Keratinocyte (primary cell): ENCODE measurements at regions not wholly inside any gene's neighbourhood (a gene's known extent, or its start where the extent isn't known, plus 50 kb on each side); places are given as distances from the start of the nearest gene placed in this dataset.

Source experiments
- DNase-seq: peaks from one replicate; pipeline ENCODE4 v3.0.0-alpha.2; 2011; ENCODE audit warnings: low read depth, missing footprints, low spot score
- FAIRE-seq: peaks from 2 replicates; lab custom pipeline; 2011; peaks lifted over from hg19 to GRCh38; lab: Jason Lieb, UNC
- H2AFZ ChIP-seq: 2 replicates; pipeline ENCODE4 v1.6.0; 2012; ENCODE audit warnings: low read length, control low read depth, inconsistent platforms; ENCODE audit not compliant: control insufficient read depth
- H3K27ac ChIP-seq: 2 replicates; pipeline ENCODE4 v1.5.1; 2011; ENCODE audit warnings: low read length; ENCODE audit not compliant: control insufficient read depth, insufficient read depth
- H3K27me3 ChIP-seq: 3 replicates; pipeline ENCODE4 v1.6.0; 2011; ENCODE audit warnings: low read length; ENCODE audit not compliant: control insufficient read depth, insufficient read depth; ENCODE audit errors: extremely low read depth
- H3K36me3 ChIP-seq, 2 experiments: 2 replicates in 1 of 2; 3 replicates in 1 of 2; pipeline ENCODE4 v1.5.1; 2011; ENCODE audit warnings: low read length in 2 of 2, mild to moderate bottlenecking in 1 of 2; ENCODE audit not compliant: control insufficient read depth in 2 of 2, insufficient read depth in 2 of 2; ENCODE audit errors: extremely low read depth in 1 of 2
- H3K4me1 ChIP-seq: 3 replicates; pipeline ENCODE4 v1.5.1; 2011; ENCODE audit warnings: low read length; ENCODE audit not compliant: control insufficient read depth, insufficient read depth; ENCODE audit errors: extremely low read depth
- H3K4me2 ChIP-seq: 3 replicates; pipeline ENCODE4 v1.6.0; 2011; ENCODE audit warnings: low read depth, low read length; ENCODE audit not compliant: control insufficient read depth, insufficient read depth; ENCODE audit errors: extremely low read depth
- H3K4me3 ChIP-seq, 3 experiments: fragments of 200-600 bp in 1 of 3; sonication (generic) in 1 of 3; 2 replicates in 2 of 3; 3 replicates in 1 of 3; pipeline ENCODE4 v1.5.1; 2011 to 2016; ENCODE audit warnings: low read length in 3 of 3, mild to moderate bottlenecking in 3 of 3, control low read depth in 2 of 3, inconsistent platforms in 1 of 3, low read depth in 1 of 3, mixed read lengths in 1 of 3, mixed run types in 1 of 3, moderate library complexity in 1 of 3; ENCODE audit not compliant: control insufficient read depth in 2 of 3, insufficient read depth in 2 of 3; ENCODE audit errors: extremely low read depth in 1 of 3
- H3K79me2 ChIP-seq: 2 replicates; pipeline ENCODE4 v1.6.0; 2012; ENCODE audit warnings: low read length; ENCODE audit not compliant: control insufficient read depth, insufficient read depth
- H3K9ac ChIP-seq: 3 replicates; pipeline ENCODE4 v1.6.0; 2011; ENCODE audit warnings: low read length; ENCODE audit not compliant: control insufficient read depth, insufficient read depth; ENCODE audit errors: extremely low read depth
- H3K9me1 ChIP-seq: 3 replicates; pipeline ENCODE4 v1.6.0; 2011; ENCODE audit warnings: low read length; ENCODE audit not compliant: control insufficient read depth, insufficient read depth; ENCODE audit errors: extremely low read depth
- H3K9me3 ChIP-seq: 2 replicates; pipeline ENCODE4 v1.5.1; 2012; ENCODE audit warnings: low read depth, low read length; ENCODE audit not compliant: control insufficient read depth
- H4K20me1 ChIP-seq: 3 replicates; pipeline ENCODE4 v1.6.0; 2011; ENCODE audit warnings: low read length; ENCODE audit not compliant: control insufficient read depth, insufficient read depth; ENCODE audit errors: extremely low read depth
- CTCF ChIP-seq, 3 experiments: IDR thresholded peaks in 1 of 3; conservative IDR thresholded peaks in 1 of 3; optimal IDR thresholded peaks in 1 of 3; 2 replicates in 2 of 3; 3 replicates in 1 of 3; pipeline versions ENCODE3 to v1.5.1; 2011; ENCODE audit warnings: low read length in 3 of 3, mild to moderate bottlenecking in 3 of 3, moderate library complexity in 2 of 3, control low read depth in 1 of 3, inconsistent platforms in 1 of 3; ENCODE audit not compliant: insufficient read depth in 2 of 3; ENCODE audit errors: extremely low read depth in 1 of 3
- EZH2 ChIP-seq: IDR thresholded peaks from one replicate; pipeline ENCODE4 v1.6.1; 2012; ENCODE audit warnings: inconsistent platforms, mild to moderate bottlenecking, low read length, moderate library complexity
- dilution Hi-C: fragments of 300-500 bp; cut with MboI; formaldehyde crosslinking; loops from one replicate; pipeline ENCODE4 v1.7.0; 2020; ENCODE audit warnings: low sequenced_read_pairs; ENCODE audit not compliant: extremely low pct_ligation_motif_present

GRCh38 chr2:195214072-195214471, 443.0 kb upstream of the SLC39A10 start:
- Histone ChIP-seq H3K27me3 (no peaks in the 10 kb centered on the region), H3K4me2 (no peak overlapping the region), H3K4me1 (no peaks in the 10 kb centered on the region), H3K9me1 (no peaks in the 10 kb centered on the region), H3K79me2 (no peaks in the 10 kb centered on the region), H3K9ac (no peak overlapping the region), H3K4me3 (no peak overlapping the region), H2AFZ (no peak overlapping the region), H3K36me3 (no peaks in the 10 kb centered on the region), H4K20me1 (no peaks in the 10 kb centered on the region), H3K9me3 (no peaks in the 10 kb centered on the region), H3K27ac (no peak overlapping the region)
- no peak for TF ChIP-seq CTCF (optimal IDR thresholded peaks at IDR 0.05 in 1 of 3, IDR thresholded peaks at IDR 0.05 in 1 of 3, conservative IDR thresholded peaks at IDR 0.05 in 1 of 3; ENCODE audit: extremely low read depth in 1 of 3, insufficient read depth in 2 of 3, low read length in 3 of 3)
- TF ChIP-seq EZH2 = no peak
- dilution Hi-C loops = no loop called here
- no peak for FAIRE-seq
- no peak for DNase-seq

GRCh38 chr2:195212586-195212985, 444.4 kb upstream of the SLC39A10 start:
- H3K9me3 ChIP-seq = no peaks in the 10 kb centered on the region
- no peaks in the 10 kb centered on the region for H4K20me1 ChIP-seq
- TF ChIP-seq EZH2 = no peak
- no peak for TF ChIP-seq CTCF (optimal IDR thresholded peaks at IDR 0.05 in 1 of 3, IDR thresholded peaks at IDR 0.05 in 1 of 3, conservative IDR thresholded peaks at IDR 0.05 in 1 of 3; ENCODE audit: extremely low read depth in 1 of 3, insufficient read depth in 2 of 3, low read length in 3 of 3)
- dilution Hi-C loops = no loop called here
- H3K4me2 ChIP-seq = no peak overlapping the region
- no peak overlapping the region for H3K9ac ChIP-seq
- H2AFZ ChIP-seq = no peak overlapping the region
- DNase-seq (no peak), FAIRE-seq (no peak)
- no peak overlapping the region for H3K4me3 ChIP-seq
- no peaks in the 10 kb centered on the region for H3K27me3 ChIP-seq
- H3K79me2 ChIP-seq = no peaks in the 10 kb centered on the region
- no peaks in the 10 kb centered on the region for H3K4me1 ChIP-seq
- no peaks in the 10 kb centered on the region for H3K36me3 ChIP-seq
- no peaks in the 10 kb centered on the region for H3K9me1 ChIP-seq
- no peak overlapping the region for H3K27ac ChIP-seq
